ENCODE measurements at regions not wholly inside any gene's neighbourhood (a gene's known extent, or its start where the extent isn't known, plus 50 kb on each side); places are given as distances from the start of the nearest gene placed in this dataset.

- TF ChIP-seq CTCF (IDR thresholded peaks at IDR 0.05): no peak
- no peak for TF ChIP-seq POLR2A (IDR thresholded peaks at IDR 0.05)
Observed at GRCh38 chr17:56678249-56679114, 85.0 kb downstream of the NOG start.

Measured in tibial nerve (tissue), 3 donors.